Pons (tissue), 1 donor: ENCODE measurements at regions not wholly inside any gene's neighbourhood (a gene's known extent, or its start where the extent isn't known, plus 50 kb on each side); places are given as distances from the start of the nearest gene placed in this dataset.
"Not testable (repeated sequence)": the region's sequence is repeated elsewhere in the genome, so short reads cannot be mapped to it uniquely, and the experiment has no call there.

Experiments
- DNase-seq: peaks from one replicate; pipeline ENCODE4 v3.0.0-alpha.2; 2016; ENCODE audit warnings: low spot score

- no peak for DNase-seq
Observed at GRCh38 chr1:213417225-213417820, 366.3 kb downstream of the RPS6KC1 start.

GRCh38 chr1:213417846-213418245 is 366.8 kb downstream of the RPS6KC1 start:
- DNase-seq = no peak

GRCh38 chr1:213418268-213419071 is 367.4 kb downstream of the RPS6KC1 start:
- no peak for DNase-seq

- DNase-seq = no peak
Observed at GRCh38 chr1:213419401-213420030, 368.5 kb downstream of the RPS6KC1 start.

GRCh38 chr1:213421178-213421577 is 370.1 kb downstream of the RPS6KC1 start:
- not testable (repeated sequence) for DNase-seq

- no peak for DNase-seq
Observed at GRCh38 chr1:213423041-213423440, 372.0 kb downstream of the RPS6KC1 start.

- no peak for DNase-seq
Observed at GRCh38 chr1:213423605-213424004, 372.6 kb downstream of the RPS6KC1 start.

- no peak for DNase-seq
Observed at GRCh38 chr1:213425376-213426030, 374.5 kb downstream of the RPS6KC1 start.

GRCh38 chr1:213429642-213430041 is 378.6 kb downstream of the RPS6KC1 start:
- DNase-seq = no peak

GRCh38 chr1:213435715-213436114 is 384.7 kb downstream of the RPS6KC1 start:
- no peak for DNase-seq

GRCh38 chr1:213438339-213438738 is 387.3 kb downstream of the RPS6KC1 start:
- DNase-seq = no peak

- no peak for DNase-seq
Observed at GRCh38 chr1:213439703-213440102, 388.7 kb downstream of the RPS6KC1 start.

- DNase-seq = no peak
Observed at GRCh38 chr1:213440766-213441165, 389.7 kb downstream of the RPS6KC1 start.

- DNase-seq = no peak
Observed at GRCh38 chr1:213443415-213443814, 392.4 kb downstream of the RPS6KC1 start.

- no peak for DNase-seq
Observed at GRCh38 chr1:213444224-213444623, 393.2 kb downstream of the RPS6KC1 start.

- no peak for DNase-seq
Observed at GRCh38 chr1:213446496-213446895, 395.5 kb downstream of the RPS6KC1 start.

- DNase-seq = no peak
Observed at GRCh38 chr1:213448360-213448759, 397.3 kb downstream of the RPS6KC1 start.

GRCh38 chr1:213448776-213449175 is 397.7 kb downstream of the RPS6KC1 start:
- no peak for DNase-seq

- DNase-seq = no peak
Observed at GRCh38 chr1:213452501-213452900, 401.5 kb downstream of the RPS6KC1 start.

GRCh38 chr1:213457186-213457585 is 406.1 kb downstream of the RPS6KC1 start:
- no peak for DNase-seq

- no peak for DNase-seq
Observed at GRCh38 chr1:213457733-213458132, 406.7 kb downstream of the RPS6KC1 start.

- not testable (repeated sequence) for DNase-seq
Observed at GRCh38 chr1:213462374-213462773, 411.3 kb downstream of the RPS6KC1 start.
